ENCODE measurements at regions not wholly inside any gene's neighbourhood (a gene's known extent, or its start where the extent isn't known, plus 50 kb on each side); places are given as distances from the start of the nearest gene placed in this dataset.

GRCh38 chr3:102605153-102605552, 170.3 kb downstream of the ZPLD1 start:
- DNase-seq, result no peak

- DNase-seq, result no peak
These were observed 174.1 kb downstream of the ZPLD1 start for GRCh38 chr3:102608875-102609274.

- no peak for DNase-seq
These were observed 179.3 kb downstream of the ZPLD1 start for GRCh38 chr3:102614021-102614569.

GRCh38 chr3:102614585-102614984, 179.8 kb downstream of the ZPLD1 start:
- DNase-seq, result no peak

GRCh38 chr3:102617381-102617780, 182.6 kb downstream of the ZPLD1 start:
- DNase-seq, result no peak

GRCh38 chr3:102619361-102619760, 184.5 kb downstream of the ZPLD1 start:
- no peak for DNase-seq

- DNase-seq, result no peak
These were observed 195.1 kb downstream of the ZPLD1 start for GRCh38 chr3:102629943-102630342.

GRCh38 chr3:102630531-102630930, 195.7 kb downstream of the ZPLD1 start:
- DNase-seq, result no peak

- no peak for DNase-seq
These were observed 208.7 kb downstream of the ZPLD1 start for GRCh38 chr3:102643546-102643945.

GRCh38 chr3:102646557-102646956, 211.7 kb downstream of the ZPLD1 start:
- no peak for DNase-seq

GRCh38 chr3:102660653-102661052, 225.8 kb downstream of the ZPLD1 start:
- no peak for DNase-seq

GRCh38 chr3:102661707-102662497, 227.1 kb downstream of the ZPLD1 start:
- no peak for DNase-seq

- no peak for DNase-seq
These were observed 227.6 kb downstream of the ZPLD1 start for GRCh38 chr3:102662498-102662772.

- DNase-seq, result no peak
These were observed 229.3 kb downstream of the ZPLD1 start for GRCh38 chr3:102664126-102664525.

GRCh38 chr3:102665183-102665582, 230.4 kb downstream of the ZPLD1 start:
- DNase-seq, result no peak

GRCh38 chr3:102668247-102668646, 233.4 kb downstream of the ZPLD1 start:
- no peak for DNase-seq

GRCh38 chr3:102670986-102671385, 236.2 kb downstream of the ZPLD1 start:
- DNase-seq, result no peak

- no peak for DNase-seq
These were observed 237.5 kb downstream of the ZPLD1 start for GRCh38 chr3:102672305-102672704.

GRCh38 chr3:102673271-102674115, 238.7 kb downstream of the ZPLD1 start:
- DNase-seq, result peak; percentile 49

- no peak for DNase-seq
These were observed 239.5 kb downstream of the ZPLD1 start for GRCh38 chr3:102674284-102674683.

GRCh38 chr3:102676424-102676823, 241.6 kb downstream of the ZPLD1 start:
- DNase-seq, result no peak

GRCh38 chr3:102682741-102683140, 247.9 kb downstream of the ZPLD1 start:
- no peak for DNase-seq

- DNase-seq, result no peak
These were observed 252.0 kb downstream of the ZPLD1 start for GRCh38 chr3:102686792-102687191.

Measured in hematopoietic multipotent progenitor cell treated with erythropoietin and hydrocortisone succinate and interleukin-3 and kit ligand, for 8 days (in vitro differentiated cells).